ENCODE measurements at regions not wholly inside any gene's neighbourhood (a gene's known extent, or its start where the extent isn't known, plus 50 kb on each side); places are given as distances from the start of the nearest gene placed in this dataset.

- peaks cover 2% of the 10 kb centered on the region for H3K27me3 Mint-ChIP-seq (ENCODE audit: insufficient read depth)
- no peaks in the 10 kb centered on the region for H3K4me1 Mint-ChIP-seq (ENCODE audit: low read depth)
- no peaks in the 10 kb centered on the region for H3K36me3 Mint-ChIP-seq (ENCODE audit: low read depth)
- no peak for DNase-seq (ENCODE audit: low spot score)
- intact Hi-C loops (cut with micrococcal nuclease), result no loop called here
- no peaks in the 10 kb centered on the region for H3K9me3 Mint-ChIP-seq
- H3K27ac Mint-ChIP-seq, result no peak overlapping the region
- H3K4me3 Mint-ChIP-seq, result no peak overlapping the region
These were observed 126.7 kb upstream of the TSPAN5 start for GRCh38 chr4:98784947-98785706.

- no peak for DNase-seq (ENCODE audit: low spot score)
- intact Hi-C loops (cut with micrococcal nuclease), result no loop called here
- H3K4me3 Mint-ChIP-seq, result no peak overlapping the region
- H3K27me3 Mint-ChIP-seq (ENCODE audit: insufficient read depth), result peaks cover under 1% of the 10 kb centered on the region
- H3K9me3 Mint-ChIP-seq, result no peaks in the 10 kb centered on the region
- H3K4me1 Mint-ChIP-seq (ENCODE audit: low read depth), result no peaks in the 10 kb centered on the region
- no peak overlapping the region for H3K27ac Mint-ChIP-seq
- no peaks in the 10 kb centered on the region for H3K36me3 Mint-ChIP-seq (ENCODE audit: low read depth)
These were observed 123.4 kb upstream of the TSPAN5 start for GRCh38 chr4:98781641-98782357.

GRCh38 chr4:98780926-98781325, 122.5 kb upstream of the TSPAN5 start:
- no peak overlapping the region for H3K4me3 Mint-ChIP-seq
- intact Hi-C loops (cut with micrococcal nuclease), result no loop called here
- H3K9me3 Mint-ChIP-seq, result no peaks in the 10 kb centered on the region
- H3K27me3 Mint-ChIP-seq (ENCODE audit: insufficient read depth), result no peaks in the 10 kb centered on the region
- no peak overlapping the region for H3K27ac Mint-ChIP-seq
- H3K36me3 Mint-ChIP-seq (ENCODE audit: low read depth), result no peaks in the 10 kb centered on the region
- no peak for DNase-seq (ENCODE audit: low spot score)
- no peaks in the 10 kb centered on the region for H3K4me1 Mint-ChIP-seq (ENCODE audit: low read depth)

DNA sequence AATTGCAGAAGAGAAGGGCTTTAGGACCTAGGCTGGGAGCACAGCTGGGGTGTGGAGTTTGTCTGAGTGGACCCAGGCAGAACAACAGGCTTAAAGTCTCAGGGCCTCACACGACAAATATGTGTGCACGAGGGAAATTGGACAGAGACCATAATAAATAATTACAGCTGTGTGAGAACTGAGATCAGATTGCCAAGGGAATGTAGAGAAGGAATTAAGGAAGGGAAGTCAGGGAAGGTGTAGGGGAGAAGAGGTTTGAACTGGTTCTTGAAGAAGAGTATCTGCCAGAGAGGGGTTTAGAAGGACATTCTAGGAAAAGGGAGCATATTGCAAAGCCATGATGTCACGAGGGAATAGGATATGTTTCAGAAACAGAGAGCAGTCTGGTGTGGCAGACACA, 120.7 kb upstream of the TSPAN5 start:
- Mint-ChIP-seq H3K27ac (no peak overlapping the region), H3K4me3 (no peak overlapping the region), H3K4me1 (ENCODE audit: low read depth) (no peaks in the 10 kb centered on the region), H3K9me3 (no peaks in the 10 kb centered on the region), H3K27me3 (ENCODE audit: insufficient read depth) (no peaks in the 10 kb centered on the region), H3K36me3 (ENCODE audit: low read depth) (no peaks in the 10 kb centered on the region)
- intact Hi-C loops (cut with micrococcal nuclease), result no loop called here
- DNase-seq (ENCODE audit: low spot score), result no peak

GRCh38 chr4:98778206-98778605, 119.8 kb upstream of the TSPAN5 start:
- Mint-ChIP-seq H3K27ac (no peak overlapping the region), H3K36me3 (ENCODE audit: low read depth) (no peaks in the 10 kb centered on the region), H3K9me3 (no peaks in the 10 kb centered on the region), H3K27me3 (ENCODE audit: insufficient read depth) (no peaks in the 10 kb centered on the region), H3K4me1 (ENCODE audit: low read depth) (no peaks in the 10 kb centered on the region), H3K4me3 (no peak overlapping the region)
- no peak for DNase-seq (ENCODE audit: low spot score)
- intact Hi-C loops (cut with micrococcal nuclease), result no loop called here

- intact Hi-C loops (cut with micrococcal nuclease), result no loop called here
- H3K9me3 Mint-ChIP-seq, result no peaks in the 10 kb centered on the region
These were observed 117.3 kb upstream of the TSPAN5 start for GRCh38 chr4:98775672-98776071.

DNA sequence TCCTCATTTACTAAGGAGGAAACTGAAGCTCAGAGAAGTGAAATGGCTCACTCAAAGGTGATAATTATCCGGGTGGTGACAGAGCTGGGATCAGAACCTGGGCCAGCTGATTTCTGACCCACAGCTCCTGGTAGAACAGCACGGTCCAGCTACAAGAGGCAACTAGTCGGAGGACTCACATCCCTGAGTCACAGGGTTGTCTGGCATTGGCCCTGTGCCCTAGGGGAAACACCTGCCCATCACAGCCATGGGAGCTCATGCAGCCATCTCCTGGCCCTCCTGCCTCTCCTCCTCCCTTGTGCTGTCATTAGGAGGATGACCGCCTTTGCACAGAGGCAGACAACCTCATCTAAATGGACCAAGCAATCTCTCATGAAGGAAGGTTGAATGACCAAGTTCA, 115.2 kb upstream of the TSPAN5 start:
- intact Hi-C loops (cut with micrococcal nuclease), result no loop called here
- no peaks in the 10 kb centered on the region for H3K4me1 Mint-ChIP-seq (ENCODE audit: low read depth)
- DNase-seq (ENCODE audit: low spot score), result no peak

More at GRCh38 chr4:98775672-98776071, 117.3 kb upstream of the TSPAN5 start:
- no peak for DNase-seq (ENCODE audit: low spot score)
- H3K4me3 Mint-ChIP-seq, result no peak overlapping the region
- H3K4me1 Mint-ChIP-seq (ENCODE audit: low read depth), result no peaks in the 10 kb centered on the region
- H3K36me3 Mint-ChIP-seq (ENCODE audit: low read depth), result no peaks in the 10 kb centered on the region
- H3K27ac Mint-ChIP-seq, result no peak overlapping the region
- H3K27me3 Mint-ChIP-seq (ENCODE audit: insufficient read depth), result no peaks in the 10 kb centered on the region

DNA sequence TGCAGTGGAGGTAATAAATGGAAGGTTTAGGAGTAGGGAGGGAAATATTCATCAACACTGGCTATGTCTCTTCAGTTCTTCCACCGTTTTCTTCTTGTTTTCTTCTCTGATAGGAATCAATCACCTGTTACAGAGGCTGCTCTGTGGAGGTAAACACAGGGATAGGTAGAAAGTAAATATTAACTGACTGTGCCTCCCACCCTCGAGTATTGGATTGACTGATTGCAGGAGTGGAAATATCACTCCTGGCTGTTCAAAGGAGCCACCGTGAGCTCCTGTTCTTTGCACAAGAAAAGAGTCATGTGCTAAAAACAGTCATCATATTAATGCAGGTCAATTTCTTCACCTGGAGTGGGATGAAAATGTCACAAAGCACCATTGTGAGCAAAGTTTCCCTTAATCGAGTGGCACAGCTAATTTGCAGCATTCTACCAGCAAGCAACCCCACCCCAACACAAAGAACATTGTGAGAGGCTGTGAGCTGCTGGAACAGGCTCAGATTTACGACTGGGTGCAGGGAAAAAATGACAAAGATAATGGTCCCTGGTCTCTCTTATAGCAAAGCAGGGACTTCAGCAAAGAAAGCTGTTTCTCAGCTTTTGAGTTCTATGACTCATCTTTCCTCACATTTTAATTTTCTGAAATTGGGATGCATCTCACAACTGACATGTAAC, 113.7 kb upstream of the TSPAN5 start:
- intact Hi-C loops (cut with micrococcal nuclease), result no loop called here
- H3K27ac Mint-ChIP-seq, result no peak overlapping the region
- H3K36me3 Mint-ChIP-seq (ENCODE audit: low read depth), result no peaks in the 10 kb centered on the region
- H3K9me3 Mint-ChIP-seq, result peaks cover 10% of the 10 kb centered on the region
- H3K27me3 Mint-ChIP-seq (ENCODE audit: insufficient read depth), result peaks cover 7% of the 10 kb centered on the region
- no peaks in the 10 kb centered on the region for H3K4me1 Mint-ChIP-seq (ENCODE audit: low read depth)
- H3K4me3 Mint-ChIP-seq, result no peak overlapping the region
- DNase-seq (ENCODE audit: low spot score), result no peak

More for the DNA sequence above, 115.2 kb upstream of the TSPAN5 start:
- no peak overlapping the region for H3K4me3 Mint-ChIP-seq
- no peak overlapping the region for H3K27ac Mint-ChIP-seq
- peaks cover 3% of the 10 kb centered on the region for H3K27me3 Mint-ChIP-seq (ENCODE audit: insufficient read depth)
- peaks cover 8% of the 10 kb centered on the region for H3K9me3 Mint-ChIP-seq
- no peaks in the 10 kb centered on the region for H3K36me3 Mint-ChIP-seq (ENCODE audit: low read depth)

- H3K9me3 Mint-ChIP-seq, result peaks cover 39% of the 10 kb centered on the region
- H3K36me3 Mint-ChIP-seq (ENCODE audit: low read depth), result peaks cover 1% of the 10 kb centered on the region
- no peak overlapping the region for H3K27ac Mint-ChIP-seq
- intact Hi-C loops (cut with micrococcal nuclease), result no loop called here
- peaks cover 12% of the 10 kb centered on the region for H3K27me3 Mint-ChIP-seq (ENCODE audit: insufficient read depth)
- no peak overlapping the region for H3K4me3 Mint-ChIP-seq
- no peaks in the 10 kb centered on the region for H3K4me1 Mint-ChIP-seq (ENCODE audit: low read depth)
- DNase-seq (ENCODE audit: low spot score), result no peak
These were observed 107.4 kb upstream of the TSPAN5 start for GRCh38 chr4:98765771-98766170.

- no peak overlapping the region for H3K4me3 Mint-ChIP-seq
These were observed 99.8 kb upstream of the TSPAN5 start for GRCh38 chr4:98758182-98758581.

GRCh38 chr4:98754736-98755135, 96.3 kb upstream of the TSPAN5 start:
- H3K9me3 Mint-ChIP-seq, result no peaks in the 10 kb centered on the region
- H3K36me3 Mint-ChIP-seq (ENCODE audit: low read depth), result no peaks in the 10 kb centered on the region
- H3K4me1 Mint-ChIP-seq (ENCODE audit: low read depth), result no peaks in the 10 kb centered on the region
- no peaks in the 10 kb centered on the region for H3K27me3 Mint-ChIP-seq (ENCODE audit: insufficient read depth)
- no peak overlapping the region for H3K27ac Mint-ChIP-seq
- intact Hi-C loops (cut with micrococcal nuclease), result no loop called here
- DNase-seq (ENCODE audit: low spot score), result no peak
- no peak overlapping the region for H3K4me3 Mint-ChIP-seq

More at GRCh38 chr4:98758182-98758581, 99.8 kb upstream of the TSPAN5 start:
- H3K27me3 Mint-ChIP-seq (ENCODE audit: insufficient read depth), result peaks cover 1% of the 10 kb centered on the region
- H3K36me3 Mint-ChIP-seq (ENCODE audit: low read depth), result no peaks in the 10 kb centered on the region
- intact Hi-C loops (cut with micrococcal nuclease), result no loop called here
- no peak overlapping the region for H3K27ac Mint-ChIP-seq
- peaks cover 17% of the 10 kb centered on the region for H3K9me3 Mint-ChIP-seq
- H3K4me1 Mint-ChIP-seq (ENCODE audit: low read depth), result no peaks in the 10 kb centered on the region
- no peak for DNase-seq (ENCODE audit: low spot score)

DNA sequence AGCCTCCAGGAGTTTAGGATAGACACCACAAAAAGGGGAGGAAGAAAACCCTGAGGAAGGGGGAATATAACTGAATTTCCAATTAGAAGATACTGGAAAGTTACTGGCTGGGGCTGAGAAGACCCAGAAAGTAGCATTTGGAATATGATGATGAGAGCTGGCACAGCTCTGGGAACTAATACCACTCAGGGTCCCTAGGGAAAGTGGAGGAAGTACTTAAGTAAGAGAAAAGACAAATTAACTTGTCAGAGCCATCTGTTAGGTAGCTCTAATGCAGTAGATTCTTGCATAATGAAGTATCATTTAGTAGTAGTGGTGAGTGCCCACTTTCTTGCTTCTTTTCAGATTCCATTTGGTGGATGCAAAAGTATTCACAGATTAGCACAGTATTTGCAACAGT, 90.8 kb upstream of the TSPAN5 start:
- H3K27me3 Mint-ChIP-seq (ENCODE audit: insufficient read depth), result no peaks in the 10 kb centered on the region
- intact Hi-C loops (cut with micrococcal nuclease), result no loop called here
- DNase-seq (ENCODE audit: low spot score), result no peak
- no peak overlapping the region for H3K4me3 Mint-ChIP-seq
- H3K4me1 Mint-ChIP-seq (ENCODE audit: low read depth), result peaks cover 5% of the 10 kb centered on the region
- no peaks in the 10 kb centered on the region for H3K36me3 Mint-ChIP-seq (ENCODE audit: low read depth)
- H3K27ac Mint-ChIP-seq, result no peak overlapping the region
- H3K9me3 Mint-ChIP-seq, result no peaks in the 10 kb centered on the region

GRCh38 chr4:98748609-98749008, 90.2 kb upstream of the TSPAN5 start:
- H3K27me3 Mint-ChIP-seq (ENCODE audit: insufficient read depth), result no peaks in the 10 kb centered on the region
- no peak overlapping the region for H3K4me3 Mint-ChIP-seq
- no peaks in the 10 kb centered on the region for H3K36me3 Mint-ChIP-seq (ENCODE audit: low read depth)
- intact Hi-C loops (cut with micrococcal nuclease), result no loop called here
- no peaks in the 10 kb centered on the region for H3K9me3 Mint-ChIP-seq
- DNase-seq (ENCODE audit: low spot score), result no peak
- peaks cover 5% of the 10 kb centered on the region for H3K4me1 Mint-ChIP-seq (ENCODE audit: low read depth)
- H3K27ac Mint-ChIP-seq, result no peak overlapping the region

Measured in activated T-helper 1 cell treated with anti-CD3 and anti-CD28 coated beads, Interleukin-12 subunit alpha, Interleukin-12 subunit beta, Interleukin-2, Interleukin-4 antibody, amounts not matched to agents 30 ng/mL and 10 ng/mL and 1 ng/mL, durations not matched to agents 14 hours and 24 hours and 36 hours (primary cell).